ENCODE measurements at regions not wholly inside any gene's neighbourhood (a gene's known extent, or its start where the extent isn't known, plus 50 kb on each side); places are given as distances from the start of the nearest gene placed in this dataset.

GRCh38 chr2:173419506-173419905 is 64.8 kb downstream of the CDCA7 start:
- in situ Hi-C loops (cut with HindIII; ENCODE audit: low sequenced_read_pairs), result no loop called here

GRCh38 chr2:173424886-173425285 is 70.2 kb downstream of the CDCA7 start:
- in situ Hi-C loops (cut with HindIII; ENCODE audit: low sequenced_read_pairs), result no loop called here

GRCh38 chr2:173427887-173428668 is 73.4 kb downstream of the CDCA7 start:
- in situ Hi-C loops (cut with HindIII; ENCODE audit: low sequenced_read_pairs), result no loop called here

GRCh38 chr2:173431191-173431590 is 76.5 kb downstream of the CDCA7 start:
- in situ Hi-C loops (cut with HindIII; ENCODE audit: low sequenced_read_pairs), result no loop called here

GRCh38 chr2:173432049-173432754 is 77.5 kb downstream of the CDCA7 start:
- in situ Hi-C loops (cut with HindIII; ENCODE audit: low sequenced_read_pairs), result no loop called here

- in situ Hi-C loops (cut with HindIII; ENCODE audit: low sequenced_read_pairs), result no loop called here
Measured at GRCh38 chr2:173434762-173435569, 80.3 kb downstream of the CDCA7 start.

- in situ Hi-C loops (cut with HindIII; ENCODE audit: low sequenced_read_pairs), result no loop called here
Measured at GRCh38 chr2:173435574-173435973, 80.9 kb downstream of the CDCA7 start.

GRCh38 chr2:173436088-173436487 is 81.4 kb downstream of the CDCA7 start:
- in situ Hi-C loops (cut with HindIII; ENCODE audit: low sequenced_read_pairs), result no loop called here

GRCh38 chr2:173441222-173441621 is 86.5 kb downstream of the CDCA7 start:
- in situ Hi-C loops (cut with HindIII; ENCODE audit: low sequenced_read_pairs), result no loop called here

GRCh38 chr2:173442542-173442941 is 87.9 kb downstream of the CDCA7 start:
- in situ Hi-C loops (cut with HindIII; ENCODE audit: low sequenced_read_pairs), result no loop called here

GRCh38 chr2:173446722-173447121 is 92.0 kb downstream of the CDCA7 start:
- in situ Hi-C loops (cut with HindIII; ENCODE audit: low sequenced_read_pairs), result no loop called here

GRCh38 chr2:173448938-173449471 is 94.3 kb downstream of the CDCA7 start:
- in situ Hi-C loops (cut with HindIII; ENCODE audit: low sequenced_read_pairs), result no loop called here

GRCh38 chr2:173451118-173451517 is 96.4 kb downstream of the CDCA7 start:
- in situ Hi-C loops (cut with HindIII; ENCODE audit: low sequenced_read_pairs), result no loop called here

- in situ Hi-C loops (cut with HindIII; ENCODE audit: low sequenced_read_pairs), result no loop called here
Measured at GRCh38 chr2:173451941-173452340, 97.3 kb downstream of the CDCA7 start.

GRCh38 chr2:173452416-173452815 is 97.7 kb downstream of the CDCA7 start:
- in situ Hi-C loops (cut with HindIII; ENCODE audit: low sequenced_read_pairs), result no loop called here

- in situ Hi-C loops (cut with HindIII; ENCODE audit: low sequenced_read_pairs), result no loop called here
Measured at GRCh38 chr2:173456960-173457359, 102.3 kb downstream of the CDCA7 start.

- in situ Hi-C loops (cut with HindIII; ENCODE audit: low sequenced_read_pairs), result no loop called here
Measured at GRCh38 chr2:173457366-173457765, 102.7 kb downstream of the CDCA7 start.

- in situ Hi-C loops (cut with HindIII; ENCODE audit: low sequenced_read_pairs), result no loop called here
Measured at GRCh38 chr2:173458991-173459780, 104.5 kb downstream of the CDCA7 start.

GRCh38 chr2:173462892-173463840 is 108.5 kb downstream of the CDCA7 start:
- in situ Hi-C loops (cut with HindIII; ENCODE audit: low sequenced_read_pairs), result no loop called here

All from endothelial cell of hepatic sinusoid (primary cell).